ENCODE measurements at regions not wholly inside any gene's neighbourhood (a gene's known extent, or its start where the extent isn't known, plus 50 kb on each side); places are given as distances from the start of the nearest gene placed in this dataset.
"Not testable (repeated sequence)": the region's sequence is repeated elsewhere in the genome, so short reads cannot be mapped to it uniquely, and the experiment has no call there.

- peaks cover 8% of the 10 kb centered on the region for H3K27me3 Mint-ChIP-seq
- H3K27ac Mint-ChIP-seq: no peak overlapping the region
- no peaks in the 10 kb centered on the region for H3K4me1 Mint-ChIP-seq
- peaks cover 3% of the 10 kb centered on the region for H3K9me3 ChIP-seq (ENCODE audit: control insufficient read depth, low read length, poor library complexity, severe bottlenecking)
- H3K36me3 Mint-ChIP-seq (ENCODE audit: low read depth): no peaks in the 10 kb centered on the region
- DNase-seq (no peak), ATAC-seq (no peak)
- H3K4me3 Mint-ChIP-seq: no peak overlapping the region
Measured at GRCh38 chr16:48704710-48705109, 94.7 kb upstream of the N4BP1 start.

DNA sequence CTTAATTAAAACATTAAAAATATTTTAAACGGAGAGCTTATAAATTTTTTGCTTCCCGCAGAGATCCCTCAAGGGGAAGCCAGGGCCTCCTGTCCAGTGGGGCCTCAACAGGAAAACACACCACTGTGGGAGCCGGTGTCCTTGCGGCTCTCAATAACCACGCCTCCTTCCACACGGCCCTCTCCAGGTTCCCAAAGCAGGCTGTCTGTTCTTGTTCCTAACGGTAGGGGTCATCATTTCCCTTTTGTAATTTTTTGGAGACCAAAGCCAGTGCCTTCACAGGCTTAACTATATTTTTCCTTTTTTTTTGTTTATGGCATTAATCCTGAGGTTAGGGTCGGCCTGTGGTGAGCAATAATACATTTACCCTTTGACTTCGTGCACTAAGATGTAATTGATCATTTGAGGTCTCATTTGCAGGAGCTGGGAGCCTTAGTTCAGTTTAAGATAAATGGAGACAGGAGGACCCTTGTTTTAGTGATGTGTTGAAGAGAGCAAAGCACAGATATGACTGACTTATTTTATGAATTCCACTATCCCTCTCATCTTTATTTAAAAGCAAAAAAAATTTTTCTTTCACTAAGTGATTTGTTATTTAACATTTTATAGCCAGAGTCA is 77.5 kb upstream of the N4BP1 start:
- peaks cover 2% of the 10 kb centered on the region for H3K36me3 Mint-ChIP-seq (ENCODE audit: low read depth)
- no peaks in the 10 kb centered on the region for H3K9me3 ChIP-seq (ENCODE audit: control insufficient read depth, low read length, poor library complexity, severe bottlenecking)
- H3K4me3 Mint-ChIP-seq: no peak overlapping the region
- peaks cover 13% of the 10 kb centered on the region for H3K4me1 Mint-ChIP-seq
- no peak for DNase-seq
- peaks cover 72% of the 10 kb centered on the region for H3K27me3 Mint-ChIP-seq
- no peak for ATAC-seq
- no peak overlapping the region for H3K27ac Mint-ChIP-seq

DNA sequence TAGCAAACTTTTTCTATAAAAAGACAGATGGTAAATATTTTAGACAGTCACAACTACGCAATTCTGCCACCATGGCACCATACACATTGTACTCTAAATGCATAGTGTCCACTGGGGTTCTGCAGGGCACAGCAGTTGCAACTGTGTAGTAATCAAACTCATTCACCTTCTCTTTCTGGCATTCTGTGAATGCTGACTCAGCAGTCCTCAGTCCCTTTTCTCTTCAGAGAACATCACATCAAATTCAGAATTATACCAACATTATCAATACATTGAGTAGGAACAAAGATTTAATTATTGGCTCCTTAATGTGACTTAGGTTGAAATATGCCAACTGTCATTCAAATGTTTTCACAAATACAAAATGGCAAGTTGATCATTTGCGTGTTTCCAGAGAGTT is 74.2 kb upstream of the N4BP1 start:
- Mint-ChIP-seq H3K27me3 (peaks cover 76% of the 10 kb centered on the region), H3K4me1 (peaks cover 13% of the 10 kb centered on the region), H3K27ac (no peak overlapping the region), H3K4me3 (no peak overlapping the region), H3K36me3 (ENCODE audit: low read depth) (peaks cover 2% of the 10 kb centered on the region)
- DNase-seq (no peak), ATAC-seq (no peak)
- no peaks in the 10 kb centered on the region for H3K9me3 ChIP-seq (ENCODE audit: control insufficient read depth, low read length, poor library complexity, severe bottlenecking)

DNA sequence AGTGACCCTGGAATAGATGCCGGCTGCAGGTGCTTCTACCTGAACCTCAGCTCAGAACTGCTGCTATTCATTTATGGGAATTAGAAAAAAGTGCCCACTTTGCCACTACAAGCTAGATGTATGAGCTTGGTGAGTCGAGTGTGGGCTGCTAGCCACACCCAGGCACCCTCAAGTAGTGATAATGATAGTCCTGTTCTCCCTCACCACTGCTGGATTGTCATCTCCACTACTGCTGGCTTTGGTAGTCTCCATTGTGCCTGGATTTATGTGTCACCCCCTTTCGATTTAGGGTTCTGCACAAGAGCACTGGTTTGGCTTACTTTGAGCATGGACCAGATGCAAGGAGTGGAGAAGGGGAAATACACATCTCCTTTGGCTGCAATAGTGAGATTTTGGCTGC is 73.0 kb upstream of the N4BP1 start:
- ATAC-seq: no peak
- Mint-ChIP-seq H3K27ac (no peak overlapping the region), H3K27me3 (peaks cover 73% of the 10 kb centered on the region), H3K4me3 (no peak overlapping the region), H3K36me3 (ENCODE audit: low read depth) (peaks cover 2% of the 10 kb centered on the region), H3K4me1 (peaks cover 13% of the 10 kb centered on the region)
- no peak for DNase-seq
- H3K9me3 ChIP-seq (ENCODE audit: control insufficient read depth, low read length, poor library complexity, severe bottlenecking): no peaks in the 10 kb centered on the region

DNA sequence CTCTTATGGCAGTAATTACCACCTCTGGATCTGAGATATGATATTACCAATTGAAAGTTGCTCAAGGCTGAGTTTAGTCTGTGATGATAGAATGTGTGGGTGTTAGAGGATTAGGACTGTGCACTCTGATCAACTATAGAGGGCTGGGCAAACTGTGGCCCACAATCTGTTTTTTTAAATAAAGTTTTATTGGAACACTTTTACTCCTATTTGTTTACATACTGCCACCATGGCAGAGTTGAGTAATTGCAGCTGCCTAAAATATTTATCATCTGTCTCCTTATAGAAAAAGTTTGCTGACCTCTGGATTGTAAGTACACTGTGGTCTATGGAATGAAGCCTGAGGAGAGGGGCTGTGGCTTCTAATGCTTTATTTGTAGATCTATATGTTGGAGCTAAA is 71.5 kb upstream of the N4BP1 start:
- H3K9me3 ChIP-seq (ENCODE audit: control insufficient read depth, low read length, poor library complexity, severe bottlenecking): no peaks in the 10 kb centered on the region
- no peak for ATAC-seq
- Mint-ChIP-seq H3K4me1 (peaks cover 8% of the 10 kb centered on the region), H3K27me3 (peaks cover 69% of the 10 kb centered on the region), H3K4me3 (no peak overlapping the region), H3K36me3 (ENCODE audit: low read depth) (peaks cover 1% of the 10 kb centered on the region), H3K27ac (no peak overlapping the region)
- no peak for DNase-seq

- H3K4me3 Mint-ChIP-seq: no peak overlapping the region
- ATAC-seq (no peak), DNase-seq (no peak)
- H3K27ac Mint-ChIP-seq: no peak overlapping the region
- H3K27me3 Mint-ChIP-seq: peaks cover 62% of the 10 kb centered on the region
- H3K36me3 Mint-ChIP-seq (ENCODE audit: low read depth): no peaks in the 10 kb centered on the region
- H3K9me3 ChIP-seq (ENCODE audit: control insufficient read depth, low read length, poor library complexity, severe bottlenecking): no peaks in the 10 kb centered on the region
- H3K4me1 Mint-ChIP-seq: peaks cover 3% of the 10 kb centered on the region
Measured at GRCh38 chr16:48680881-48681280, 70.9 kb upstream of the N4BP1 start.

- no peaks in the 10 kb centered on the region for H3K9me3 ChIP-seq (ENCODE audit: control insufficient read depth, low read length, poor library complexity, severe bottlenecking)
- no peaks in the 10 kb centered on the region for H3K36me3 Mint-ChIP-seq (ENCODE audit: low read depth)
- H3K27ac Mint-ChIP-seq: no peak overlapping the region
- peaks cover 25% of the 10 kb centered on the region for H3K27me3 Mint-ChIP-seq
- no peak for DNase-seq
- no peak for ATAC-seq
- H3K4me1 Mint-ChIP-seq: no peaks in the 10 kb centered on the region
- no peak overlapping the region for H3K4me3 Mint-ChIP-seq
Measured at GRCh38 chr16:48676836-48677235, 66.9 kb upstream of the N4BP1 start.

DNA sequence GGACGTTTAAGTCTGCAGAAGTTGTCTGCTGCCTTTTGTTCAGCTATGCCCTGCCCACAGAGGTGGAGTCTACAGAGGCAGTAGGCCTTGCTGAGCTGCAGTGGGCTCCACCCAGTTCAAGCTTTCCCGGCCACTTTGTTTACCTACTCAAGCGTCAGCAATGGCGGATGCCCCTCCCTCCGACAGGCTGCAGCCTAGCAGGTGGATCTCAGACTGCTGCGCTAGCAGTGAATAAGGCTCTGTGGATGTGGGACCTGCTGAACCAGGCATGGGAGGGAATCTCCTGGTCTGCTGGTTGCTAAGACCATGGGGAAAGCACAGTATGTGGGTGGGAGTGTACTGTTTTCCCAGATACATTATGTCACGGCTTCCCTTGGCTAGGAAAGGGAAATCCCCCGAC is 58.2 kb upstream of the N4BP1 start:
- H3K36me3 Mint-ChIP-seq (ENCODE audit: low read depth); H3K27ac Mint-ChIP-seq; H3K9me3 ChIP-seq (ENCODE audit: control insufficient read depth, low read length, poor library complexity, severe bottlenecking); H3K4me3 Mint-ChIP-seq; H3K4me1 Mint-ChIP-seq; H3K27me3 Mint-ChIP-seq; DNase-seq; ATAC-seq: not testable (repeated sequence)

DNA sequence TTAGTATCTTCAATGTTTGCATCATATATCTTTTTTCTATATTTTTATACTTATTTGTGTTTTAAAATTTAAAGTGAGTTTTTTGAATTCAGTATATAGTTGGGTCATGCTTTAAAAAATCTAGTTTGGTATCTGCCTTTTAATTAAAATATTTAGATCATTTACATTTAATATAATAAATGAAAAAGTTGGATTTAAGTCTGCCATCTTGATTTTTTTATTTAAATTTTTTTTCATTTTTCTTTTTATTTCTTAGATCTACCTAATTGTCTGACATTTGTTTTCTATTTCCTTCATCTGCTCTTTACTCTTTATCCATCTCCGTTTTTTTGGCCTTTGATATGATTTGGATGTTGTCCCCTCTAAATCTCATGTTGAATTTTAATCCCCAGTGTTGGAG is 50.0 kb upstream of the N4BP1 start:
- H3K9me3 ChIP-seq (ENCODE audit: control insufficient read depth, low read length, poor library complexity, severe bottlenecking): peaks cover 5% of the 10 kb centered on the region
- no peak overlapping the region for H3K27ac Mint-ChIP-seq
- H3K4me1 Mint-ChIP-seq: no peaks in the 10 kb centered on the region
- no peak overlapping the region for H3K4me3 Mint-ChIP-seq
- H3K27me3 Mint-ChIP-seq: peaks cover 6% of the 10 kb centered on the region
- DNase-seq (no peak), ATAC-seq (no peak)
- no peaks in the 10 kb centered on the region for H3K36me3 Mint-ChIP-seq (ENCODE audit: low read depth)
